OCI-LY3 (cell line): ENCODE measurements at regions not wholly inside any gene's neighbourhood (a gene's known extent, or its start where the extent isn't known, plus 50 kb on each side); places are given as distances from the start of the nearest gene placed in this dataset.

Experiments
- H2AFZ ChIP-seq: fragments of 200-600, 300-600 bp; shearing (Covaris generic); 2 replicates; pipeline ENCODE4 v1.6.0; 2014; ENCODE audit warnings: antibody characterized with exemption, low read depth, low read length
- H3K27ac ChIP-seq: fragments of 200-600, 300-600 bp; sonication (generic); 2 replicates; pipeline ENCODE4 v1.5.1; 2014; ENCODE audit warnings: mild to moderate bottlenecking, low read length, moderate library complexity, mixed read lengths
- H3K27me3 ChIP-seq: fragments of 200-600, 300-600 bp; sonication (generic); 2 replicates; pipeline ENCODE4 v1.6.1; 2014; ENCODE audit warnings: low read depth, low read length, mixed read lengths
- H3K36me3 ChIP-seq: fragments of 200-600, 300-600 bp; sonication (generic); replicated peaks from 2 replicates; pipeline ENCODE3; 2014; ENCODE audit warnings: low read depth, low read length, mixed read lengths
- H3K4me1 ChIP-seq: fragments of 300-600, 200-600 bp; sonication (generic); 2 replicates; pipeline ENCODE4 v1.6.1; 2014; ENCODE audit warnings: low read length, mixed read lengths
- H3K4me2 ChIP-seq: fragments of 200-600, 300-600 bp; sonication (generic); 2 replicates; pipeline ENCODE4 v1.6.1; 2014; ENCODE audit warnings: low read length, mixed read lengths
- H3K4me3 ChIP-seq: fragments of 300-600, 200-600 bp; sonication (generic); 2 replicates; pipeline ENCODE4 v1.5.1; 2014; ENCODE audit warnings: antibody characterized with exemption, mild to moderate bottlenecking, low read length, moderate library complexity
- H3K79me2 ChIP-seq: fragments of 300-600, 200-600 bp; shearing (Covaris generic); 2 replicates; pipeline ENCODE4 v1.6.1; 2014; ENCODE audit warnings: mild to moderate bottlenecking, low read length, mixed read lengths
- H3K9ac ChIP-seq: fragments of 300-600, 200-600 bp; shearing (Covaris generic); 2 replicates; pipeline ENCODE4 v1.6.0; 2014; ENCODE audit warnings: mild to moderate bottlenecking, low read length, moderate library complexity
- H3K9me3 ChIP-seq: fragments of 200-600, 300-600 bp; shearing (Covaris generic); 2 replicates; pipeline ENCODE4 v1.6.1; 2014; ENCODE audit warnings: low read length, mixed read lengths; ENCODE audit not compliant: insufficient read depth
- H4K20me1 ChIP-seq: fragments of 200-600, 300-600 bp; sonication (generic); 2 replicates; pipeline ENCODE4 v1.6.1; 2016; ENCODE audit warnings: low read length, mixed read lengths; ENCODE audit not compliant: insufficient read depth
- CTCF ChIP-seq: fragments of 200-600, 300-600 bp; sonication (generic); IDR thresholded peaks from 2 replicates; pipeline ENCODE4 v1.5.1; 2014; ENCODE audit warnings: antibody characterized with exemption, low read length, low read depth
- EZH2phosphoT487 ChIP-seq: fragments of 200-600 bp; shearing (Covaris generic); IDR thresholded peaks from 2 replicates; pipeline ENCODE4 v1.6.1; 2018; ENCODE audit warnings: antibody characterized with exemption, mixed run types, low read depth

- H3K27me3 ChIP-seq: no peaks in the 10 kb centered on the region
- H3K4me2 ChIP-seq: no peak overlapping the region
- H3K9ac ChIP-seq: no peak overlapping the region
- H3K79me2 ChIP-seq: no peaks in the 10 kb centered on the region
- H3K27ac ChIP-seq: no peak overlapping the region
- H4K20me1 ChIP-seq: no peaks in the 10 kb centered on the region
- no peak overlapping the region for H3K4me3 ChIP-seq
- TF ChIP-seq EZH2phosphoT487: no peak
- no peak for TF ChIP-seq CTCF
- no peak overlapping the region for H2AFZ ChIP-seq
- no peaks in the 10 kb centered on the region for H3K9me3 ChIP-seq
- no peaks in the 10 kb centered on the region for H3K36me3 ChIP-seq
- H3K4me1 ChIP-seq: peaks cover 8% of the 10 kb centered on the region
Observed at GRCh38 chr3:150152567-150152966, 181.9 kb upstream of the PFN2 start.

- H4K20me1 ChIP-seq: no peaks in the 10 kb centered on the region
- no peak overlapping the region for H3K9ac ChIP-seq
- H2AFZ ChIP-seq: no peak overlapping the region
- no peaks in the 10 kb centered on the region for H3K27me3 ChIP-seq
- H3K4me2 ChIP-seq: no peak overlapping the region
- TF ChIP-seq CTCF: no peak
- TF ChIP-seq EZH2phosphoT487: no peak
- H3K27ac ChIP-seq: no peak overlapping the region
- no peaks in the 10 kb centered on the region for H3K79me2 ChIP-seq
- no peaks in the 10 kb centered on the region for H3K9me3 ChIP-seq
- H3K36me3 ChIP-seq: no peaks in the 10 kb centered on the region
- no peak overlapping the region for H3K4me3 ChIP-seq
- peaks cover 16% of the 10 kb centered on the region for H3K4me1 ChIP-seq
Observed at GRCh38 chr3:150150633-150151032, 179.9 kb upstream of the PFN2 start.

GRCh38 chr3:150149651-150150051 lies 179.0 kb upstream of the PFN2 start:
- no peaks in the 10 kb centered on the region for H3K9me3 ChIP-seq
- TF ChIP-seq EZH2phosphoT487: no peak
- TF ChIP-seq CTCF: no peak
- peaks cover 16% of the 10 kb centered on the region for H3K4me1 ChIP-seq
- no peak overlapping the region for H3K27ac ChIP-seq
- H2AFZ ChIP-seq: no peak overlapping the region
- no peak overlapping the region for H3K4me3 ChIP-seq
- H3K79me2 ChIP-seq: no peaks in the 10 kb centered on the region
- no peaks in the 10 kb centered on the region for H3K36me3 ChIP-seq
- H3K9ac ChIP-seq: no peak overlapping the region
- no peaks in the 10 kb centered on the region for H3K27me3 ChIP-seq
- no peaks in the 10 kb centered on the region for H4K20me1 ChIP-seq
- H3K4me2 ChIP-seq: no peak overlapping the region

GRCh38 chr3:150148227-150148626 lies 177.5 kb upstream of the PFN2 start:
- Histone ChIP-seq H3K4me2 (no peak overlapping the region), H2AFZ (no peak overlapping the region), H3K27ac (no peak overlapping the region), H3K4me1 (peaks cover 16% of the 10 kb centered on the region), H3K9me3 (no peaks in the 10 kb centered on the region), H3K27me3 (no peaks in the 10 kb centered on the region), H3K36me3 (no peaks in the 10 kb centered on the region), H4K20me1 (no peaks in the 10 kb centered on the region), H3K9ac (no peak overlapping the region), H3K79me2 (no peaks in the 10 kb centered on the region), H3K4me3 (no peak overlapping the region)
- TF ChIP-seq EZH2phosphoT487 (no peak), CTCF (no peak)
